GM23338 (cell line): ENCODE measurements at regions not wholly inside any gene's neighbourhood (a gene's known extent, or its start where the extent isn't known, plus 50 kb on each side); places are given as distances from the start of the nearest gene placed in this dataset.

Source experiments
- CREB1 ChIP-seq: fragments of 250-450 bp; sonication (Bioruptor Pico); IDR thresholded peaks from 2 replicates; pipeline ENCODE4 v1.5.0; 2020; ENCODE audit warnings: low read depth, mild to moderate bottlenecking, moderate library complexity
- ETS1 ChIP-seq: IDR thresholded peaks from 2 replicates; pipeline ENCODE4 v1.6.1; 2016; ENCODE audit warnings: antibody characterized with exemption
- EZH2 ChIP-seq: fragments of 200-600 bp; sonication (generic); IDR thresholded peaks from one replicate; pipeline ENCODE4 v1.8.0; 2017; ENCODE audit warnings: antibody characterized with exemption, mild to moderate bottlenecking, low read depth; ENCODE audit not compliant: unreplicated experiment
- EZH2phosphoT487 ChIP-seq: fragments of 200-600 bp; sonication (generic); IDR thresholded peaks from one replicate; pipeline ENCODE4 v1.8.1; 2018; ENCODE audit warnings: antibody characterized with exemption; ENCODE audit not compliant: unreplicated experiment
- JUNB ChIP-seq: IDR thresholded peaks from one replicate; pipeline ENCODE4 v1.6.1; 2016; ENCODE audit warnings: antibody characterized with exemption; ENCODE audit not compliant: unreplicated experiment
- NANOG ChIP-seq: IDR thresholded peaks from 2 replicates; pipeline ENCODE4 v1.6.1; 2016; ENCODE audit warnings: antibody characterized with exemption, borderline replicate concordance
- POLR2AphosphoS5 ChIP-seq: IDR thresholded peaks from 2 replicates; pipeline ENCODE4 v1.6.1; 2016; ENCODE audit warnings: antibody characterized with exemption, low read depth
- REST ChIP-seq: IDR thresholded peaks from one replicate; pipeline ENCODE4 v1.6.1; 2018; ENCODE audit warnings: antibody characterized with exemption; ENCODE audit not compliant: unreplicated experiment
- STAT1 ChIP-seq: IDR thresholded peaks from one replicate; pipeline ENCODE4 v1.6.1; 2016; ENCODE audit warnings: antibody characterized with exemption; ENCODE audit not compliant: unreplicated experiment
- ZNF114 ChIP-seq: fragments of 250-450 bp; sonication (Bioruptor Pico); IDR thresholded peaks from 2 replicates; pipeline ENCODE4 v1.5.0; 2020; ENCODE audit warnings: mild to moderate bottlenecking, moderate library complexity
- ZNF331 ChIP-seq: fragments of 250-450 bp; sonication (Bioruptor Pico); IDR thresholded peaks from 2 replicates; pipeline ENCODE4 v1.5.0; 2020; ENCODE audit warnings: low read depth, mild to moderate bottlenecking, moderate library complexity
- ZNF462 ChIP-seq: fragments of 250-450 bp; sonication (Bioruptor Pico); IDR thresholded peaks from 2 replicates; pipeline ENCODE4 v1.5.0; 2020; ENCODE audit warnings: mild to moderate bottlenecking, moderate library complexity
- TF ChIP-seq, protein P1 (sequence below), 2 experiments: fragments of 200-600 bp in 1 of 2; sonication (generic) in 1 of 2; conservative IDR thresholded peaks; 2 replicates each; pipeline versions ENCODE4 v1.5.1 to v1.6.1; 2016 to 2017; ENCODE audit warnings: antibody characterized with exemption in 2 of 2, low read depth in 2 of 2, mild to moderate bottlenecking in 2 of 2, moderate library complexity in 1 of 2

GRCh38 chr3:40780925-40781406 is 256.2 kb downstream of the ZNF621 start:
- TF ChIP-seq EZH2 (no peak), NANOG (no peak), POLR2AphosphoS5 (no peak), EZH2phosphoT487 (no peak), CREB1 (no peak), JUNB (no peak), REST (no peak), ZNF114 (CRISPR knock-in tag) (no peak), ETS1 (no peak), STAT1 (no peak), ZNF331 (CRISPR knock-in tag) (no peak), ZNF462 (CRISPR knock-in tag) (no peak)
- TF ChIP-seq, protein P1, sequence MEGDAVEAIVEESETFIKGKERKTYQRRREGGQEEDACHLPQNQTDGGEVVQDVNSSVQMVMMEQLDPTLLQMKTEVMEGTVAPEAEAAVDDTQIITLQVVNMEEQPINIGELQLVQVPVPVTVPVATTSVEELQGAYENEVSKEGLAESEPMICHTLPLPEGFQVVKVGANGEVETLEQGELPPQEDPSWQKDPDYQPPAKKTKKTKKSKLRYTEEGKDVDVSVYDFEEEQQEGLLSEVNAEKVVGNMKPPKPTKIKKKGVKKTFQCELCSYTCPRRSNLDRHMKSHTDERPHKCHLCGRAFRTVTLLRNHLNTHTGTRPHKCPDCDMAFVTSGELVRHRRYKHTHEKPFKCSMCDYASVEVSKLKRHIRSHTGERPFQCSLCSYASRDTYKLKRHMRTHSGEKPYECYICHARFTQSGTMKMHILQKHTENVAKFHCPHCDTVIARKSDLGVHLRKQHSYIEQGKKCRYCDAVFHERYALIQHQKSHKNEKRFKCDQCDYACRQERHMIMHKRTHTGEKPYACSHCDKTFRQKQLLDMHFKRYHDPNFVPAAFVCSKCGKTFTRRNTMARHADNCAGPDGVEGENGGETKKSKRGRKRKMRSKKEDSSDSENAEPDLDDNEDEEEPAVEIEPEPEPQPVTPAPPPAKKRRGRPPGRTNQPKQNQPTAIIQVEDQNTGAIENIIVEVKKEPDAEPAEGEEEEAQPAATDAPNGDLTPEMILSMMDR (conservative IDR thresholded peaks at IDR 0.05; ENCODE audit: low read depth in 2 of 2) = no peak
